Activated CD4-positive, alpha-beta T cell treated with anti-CD3 and anti-CD28 coated beads, Interleukin-2, amount 10 ng/mL, durations not matched to agents 7 days and 5 days (primary cell): ENCODE measurements at regions not wholly inside any gene's neighbourhood (a gene's known extent, or its start where the extent isn't known, plus 50 kb on each side); places are given as distances from the start of the nearest gene placed in this dataset.

ENCODE experiments used
- CTCF ChIA-PET: fragments of 350-600 bp; sonication (Branson Sonifier 250); formaldehyde crosslinking; loops from one replicate; lab custom pipeline; 2021; ENCODE audit warnings: antibody characterized with exemption; lab: Charles Lee
- POLR2A ChIA-PET: fragments of 350-600 bp; sonication (Branson Sonifier 250); formaldehyde crosslinking; loops from one replicate; lab custom pipeline; 2021; ENCODE audit warnings: antibody characterized with exemption; lab: Charles Lee
- DNase-seq: peaks from one replicate; pipeline ENCODE4 v3.0.0-alpha.2; 2020
- H3K27ac Mint-ChIP-seq: one replicate; pipeline ENCODE4 v1.8.0; 2021; ENCODE audit warnings: mild to moderate bottlenecking, moderate library complexity, mixed read lengths
- H3K27me3 Mint-ChIP-seq: one replicate; pipeline ENCODE4 v1.8.0; 2021; ENCODE audit warnings: mixed read lengths
- H3K36me3 Mint-ChIP-seq: one replicate; pipeline ENCODE4 v1.8.0; 2021; ENCODE audit warnings: low read depth, mixed read lengths
- H3K4me1 Mint-ChIP-seq: one replicate; pipeline ENCODE4 v1.8.0; 2021; ENCODE audit warnings: mixed read lengths
- H3K4me3 Mint-ChIP-seq: one replicate; pipeline ENCODE4 v1.8.0; 2021; ENCODE audit warnings: mild to moderate bottlenecking, moderate library complexity, mixed read lengths
- H3K9me3 Mint-ChIP-seq: one replicate; pipeline ENCODE4 v1.8.0; 2021; ENCODE audit warnings: mixed read lengths

GRCh38 chr4:35229021-35229420 lies 1015.3 kb downstream of the ARAP2 start:
- H3K4me1 Mint-ChIP-seq = no peaks in the 10 kb centered on the region
- H3K9me3 Mint-ChIP-seq = no peaks in the 10 kb centered on the region
- CTCF ChIA-PET = no interaction called here

GRCh38 chr4:35237924-35238323 lies 1006.4 kb downstream of the ARAP2 start:
- CTCF ChIA-PET = no interaction called here
- DNase-seq = no peak
- no peak overlapping the region for H3K4me3 Mint-ChIP-seq
- no peaks in the 10 kb centered on the region for H3K36me3 Mint-ChIP-seq
- peaks cover 10% of the 10 kb centered on the region for H3K9me3 Mint-ChIP-seq
- H3K27me3 Mint-ChIP-seq = no peaks in the 10 kb centered on the region
- POLR2A ChIA-PET = no interaction called here
- no peak overlapping the region for H3K27ac Mint-ChIP-seq
- H3K4me1 Mint-ChIP-seq = no peaks in the 10 kb centered on the region

More at GRCh38 chr4:35229021-35229420, 1015.3 kb downstream of the ARAP2 start:
- no peaks in the 10 kb centered on the region for H3K27me3 Mint-ChIP-seq
- H3K36me3 Mint-ChIP-seq = no peaks in the 10 kb centered on the region
- DNase-seq = no peak
- POLR2A ChIA-PET = no interaction called here
- H3K4me3 Mint-ChIP-seq = no peak overlapping the region
- no peak overlapping the region for H3K27ac Mint-ChIP-seq

GRCh38 chr4:35238793-35239192 lies 1005.5 kb downstream of the ARAP2 start:
- H3K9me3 Mint-ChIP-seq = peaks cover 10% of the 10 kb centered on the region
- H3K27ac Mint-ChIP-seq = no peak overlapping the region
- H3K36me3 Mint-ChIP-seq = no peaks in the 10 kb centered on the region
- no peak overlapping the region for H3K4me3 Mint-ChIP-seq
- no peaks in the 10 kb centered on the region for H3K27me3 Mint-ChIP-seq
- DNase-seq = no peak
- ChIA-PET POLR2A (no interaction called here), CTCF (no interaction called here)
- H3K4me1 Mint-ChIP-seq = no peaks in the 10 kb centered on the region

- no peak overlapping the region for H3K4me3 Mint-ChIP-seq
- CTCF ChIA-PET = no interaction called here
- no peaks in the 10 kb centered on the region for H3K36me3 Mint-ChIP-seq
- POLR2A ChIA-PET = no interaction called here
- H3K9me3 Mint-ChIP-seq = peaks cover 2% of the 10 kb centered on the region
- no peak for DNase-seq
- no peak overlapping the region for H3K27ac Mint-ChIP-seq
- no peaks in the 10 kb centered on the region for H3K4me1 Mint-ChIP-seq
- H3K27me3 Mint-ChIP-seq = no peaks in the 10 kb centered on the region
Observed at GRCh38 chr4:35246493-35246892, 997.8 kb downstream of the ARAP2 start.

GRCh38 chr4:35247047-35247446 lies 997.3 kb downstream of the ARAP2 start:
- H3K36me3 Mint-ChIP-seq = no peaks in the 10 kb centered on the region
- no peak overlapping the region for H3K27ac Mint-ChIP-seq
- H3K4me1 Mint-ChIP-seq = no peaks in the 10 kb centered on the region
- ChIA-PET CTCF (no interaction called here), POLR2A (no interaction called here)
- H3K9me3 Mint-ChIP-seq = peaks cover 2% of the 10 kb centered on the region
- H3K27me3 Mint-ChIP-seq = no peaks in the 10 kb centered on the region
- H3K4me3 Mint-ChIP-seq = no peak overlapping the region
- DNase-seq = no peak

GRCh38 chr4:35250331-35250730 lies 994.0 kb downstream of the ARAP2 start:
- Mint-ChIP-seq H3K27me3 (no peaks in the 10 kb centered on the region), H3K36me3 (no peaks in the 10 kb centered on the region), H3K9me3 (no peaks in the 10 kb centered on the region), H3K4me3 (no peak overlapping the region), H3K4me1 (no peaks in the 10 kb centered on the region), H3K27ac (no peak overlapping the region)
- no peak for DNase-seq
- ChIA-PET CTCF (no interaction called here), POLR2A (no interaction called here)

- CTCF ChIA-PET = no interaction called here
- DNase-seq = no peak
- H3K27me3 Mint-ChIP-seq = no peaks in the 10 kb centered on the region
- no peak overlapping the region for H3K4me3 Mint-ChIP-seq
- POLR2A ChIA-PET = no interaction called here
- no peaks in the 10 kb centered on the region for H3K4me1 Mint-ChIP-seq
- H3K36me3 Mint-ChIP-seq = no peaks in the 10 kb centered on the region
- H3K27ac Mint-ChIP-seq = no peak overlapping the region
- H3K9me3 Mint-ChIP-seq = no peaks in the 10 kb centered on the region
Observed at GRCh38 chr4:35250761-35251160, 993.6 kb downstream of the ARAP2 start.

GRCh38 chr4:35252071-35252470 lies 992.2 kb downstream of the ARAP2 start:
- ChIA-PET POLR2A (no interaction called here), CTCF (no interaction called here)
- Mint-ChIP-seq H3K27ac (no peak overlapping the region), H3K27me3 (no peaks in the 10 kb centered on the region), H3K4me1 (no peaks in the 10 kb centered on the region), H3K36me3 (no peaks in the 10 kb centered on the region), H3K9me3 (no peaks in the 10 kb centered on the region), H3K4me3 (no peak overlapping the region)
- DNase-seq = no peak

- Mint-ChIP-seq H3K4me1 (no peaks in the 10 kb centered on the region), H3K36me3 (no peaks in the 10 kb centered on the region), H3K4me3 (no peak overlapping the region), H3K9me3 (no peaks in the 10 kb centered on the region), H3K27ac (no peak overlapping the region), H3K27me3 (no peaks in the 10 kb centered on the region)
- ChIA-PET CTCF (no interaction called here), POLR2A (no interaction called here)
- DNase-seq = no peak
Observed at GRCh38 chr4:35252866-35253265, 991.4 kb downstream of the ARAP2 start.

GRCh38 chr4:35253331-35253730 lies 991.0 kb downstream of the ARAP2 start:
- no peaks in the 10 kb centered on the region for H3K4me1 Mint-ChIP-seq
- no peaks in the 10 kb centered on the region for H3K9me3 Mint-ChIP-seq
- no peak overlapping the region for H3K27ac Mint-ChIP-seq
- POLR2A ChIA-PET = no interaction called here
- no peaks in the 10 kb centered on the region for H3K36me3 Mint-ChIP-seq
- no peaks in the 10 kb centered on the region for H3K27me3 Mint-ChIP-seq
- CTCF ChIA-PET = no interaction called here
- no peak overlapping the region for H3K4me3 Mint-ChIP-seq
- DNase-seq = no peak

- Mint-ChIP-seq H3K9me3 (peaks cover 7% of the 10 kb centered on the region), H3K4me1 (no peaks in the 10 kb centered on the region), H3K36me3 (no peaks in the 10 kb centered on the region), H3K27me3 (no peaks in the 10 kb centered on the region), H3K27ac (no peak overlapping the region), H3K4me3 (no peak overlapping the region)
- DNase-seq = no peak
- ChIA-PET POLR2A (no interaction called here), CTCF (no interaction called here)
Observed at GRCh38 chr4:35286434-35286833, 957.9 kb downstream of the ARAP2 start.

GRCh38 chr4:35300996-35301774 lies 943.1 kb downstream of the ARAP2 start:
- no peaks in the 10 kb centered on the region for H3K27me3 Mint-ChIP-seq
- H3K36me3 Mint-ChIP-seq = no peaks in the 10 kb centered on the region
- H3K27ac Mint-ChIP-seq = no peak overlapping the region
- POLR2A ChIA-PET = no interaction called here
- H3K4me3 Mint-ChIP-seq = no peak overlapping the region
- CTCF ChIA-PET = no interaction called here
- no peak for DNase-seq
- no peaks in the 10 kb centered on the region for H3K9me3 Mint-ChIP-seq
- H3K4me1 Mint-ChIP-seq = no peaks in the 10 kb centered on the region

- H3K27me3 Mint-ChIP-seq = no peaks in the 10 kb centered on the region
- ChIA-PET CTCF (no interaction called here), POLR2A (no interaction called here)
Observed at GRCh38 chr4:35315419-35315818, 928.9 kb downstream of the ARAP2 start.

GRCh38 chr4:35325908-35326453 lies 918.3 kb downstream of the ARAP2 start:
- POLR2A ChIA-PET = no interaction called here
- no peaks in the 10 kb centered on the region for H3K36me3 Mint-ChIP-seq
- H3K4me3 Mint-ChIP-seq = no peak overlapping the region
- no peaks in the 10 kb centered on the region for H3K27me3 Mint-ChIP-seq
- no peaks in the 10 kb centered on the region for H3K9me3 Mint-ChIP-seq
- H3K4me1 Mint-ChIP-seq = no peaks in the 10 kb centered on the region
- no peak overlapping the region for H3K27ac Mint-ChIP-seq
- DNase-seq = no peak
- CTCF ChIA-PET = interaction anchor here (0.6 kb wide), 1 partner anchor 38 kb away, joined by 3 read pairs; no protein-coding TSS in a partner anchor

More at GRCh38 chr4:35315419-35315818, 928.9 kb downstream of the ARAP2 start:
- Mint-ChIP-seq H3K9me3 (no peaks in the 10 kb centered on the region), H3K27ac (no peak overlapping the region), H3K36me3 (no peaks in the 10 kb centered on the region), H3K4me3 (no peak overlapping the region), H3K4me1 (no peaks in the 10 kb centered on the region)
- no peak for DNase-seq
